Fibroblast of lung (primary cell): ENCODE measurements at regions not wholly inside any gene's neighbourhood (a gene's known extent, or its start where the extent isn't known, plus 50 kb on each side); places are given as distances from the start of the nearest gene placed in this dataset.

Experiments
- DNase-seq, 2 donors: peaks; one replicate each; pipeline versions ENCODE4 v3.0.0 to v3.0.0-alpha.2; 2010; ENCODE audit warnings: low read depth in 2 of 2
- H2AFZ ChIP-seq: 2 replicates; pipeline ENCODE4 v1.5.1; 2012; ENCODE audit warnings: low read length, control low read depth, inconsistent platforms
- H3K27ac ChIP-seq: 2 replicates; pipeline ENCODE4 v1.5.1; 2011; ENCODE audit warnings: low read length, control low read depth; ENCODE audit not compliant: insufficient read depth
- H3K27me3 ChIP-seq: 2 replicates; pipeline ENCODE4 v1.5.1; 2011; ENCODE audit warnings: mild to moderate bottlenecking, low read length; ENCODE audit not compliant: control insufficient read depth, insufficient read depth
- H3K36me3 ChIP-seq: 2 replicates; pipeline ENCODE4 v1.5.1; 2011; ENCODE audit warnings: low read length; ENCODE audit not compliant: control insufficient read depth, insufficient read depth
- H3K4me1 ChIP-seq: 2 replicates; pipeline ENCODE4 v1.5.1; 2011; ENCODE audit warnings: low read length; ENCODE audit not compliant: control insufficient read depth, insufficient read depth; ENCODE audit errors: extremely low read depth
- H3K4me2 ChIP-seq: 2 replicates; pipeline ENCODE4 v1.5.1; 2011; ENCODE audit warnings: low read length, control low read depth; ENCODE audit not compliant: insufficient read depth; ENCODE audit errors: extremely low read depth
- H3K4me3 ChIP-seq, 4 experiments: fragments of 200-600 bp in 1 of 4; sonication (generic) in 1 of 4; replicated peaks in 1 of 4; 2 replicates each; pipeline ENCODE4 v1.5.1; 2011 to 2016; ENCODE audit warnings: low read length in 4 of 4, low read depth in 3 of 4, mild to moderate bottlenecking in 3 of 4, control low read depth in 2 of 4, inconsistent platforms in 1 of 4, mixed read lengths in 1 of 4; ENCODE audit not compliant: insufficient read depth in 1 of 4; ENCODE audit errors: control extremely low read depth in 1 of 4
- H3K79me2 ChIP-seq: 2 replicates; pipeline ENCODE4 v1.5.1; 2012; ENCODE audit warnings: mild to moderate bottlenecking, low read length, inconsistent platforms; ENCODE audit not compliant: control insufficient read depth, insufficient read depth
- H3K9ac ChIP-seq: 2 replicates; pipeline ENCODE4 v1.5.1; 2011; ENCODE audit warnings: mild to moderate bottlenecking, low read length, control low read depth; ENCODE audit not compliant: insufficient read depth
- H3K9me3 ChIP-seq: 2 replicates; pipeline ENCODE4 v1.5.1; 2012; ENCODE audit warnings: low read depth, low read length; ENCODE audit not compliant: control insufficient read depth, insufficient read depth
- H4K20me1 ChIP-seq: 2 replicates; pipeline ENCODE4 v1.5.1; 2011; ENCODE audit warnings: low read length; ENCODE audit not compliant: control insufficient read depth, insufficient read depth; ENCODE audit errors: extremely low read depth
- CTCF ChIP-seq, 2 donors: IDR thresholded peaks in 1 of 2; conservative IDR thresholded peaks in 1 of 2; 1 replicate in 1 of 2; 2 replicates in 1 of 2; pipeline ENCODE4 v1.5.1; 2011 to 2012; ENCODE audit warnings: low read length in 2 of 2, control low read depth in 1 of 2, inconsistent platforms in 1 of 2, low read depth in 1 of 2, mild to moderate bottlenecking in 1 of 2
- EZH2 ChIP-seq: IDR thresholded peaks from 2 replicates; pipeline ENCODE4 v1.5.1; 2012; ENCODE audit warnings: low read length, control low read depth, mild to moderate bottlenecking; ENCODE audit errors: missing control alignments

DNA sequence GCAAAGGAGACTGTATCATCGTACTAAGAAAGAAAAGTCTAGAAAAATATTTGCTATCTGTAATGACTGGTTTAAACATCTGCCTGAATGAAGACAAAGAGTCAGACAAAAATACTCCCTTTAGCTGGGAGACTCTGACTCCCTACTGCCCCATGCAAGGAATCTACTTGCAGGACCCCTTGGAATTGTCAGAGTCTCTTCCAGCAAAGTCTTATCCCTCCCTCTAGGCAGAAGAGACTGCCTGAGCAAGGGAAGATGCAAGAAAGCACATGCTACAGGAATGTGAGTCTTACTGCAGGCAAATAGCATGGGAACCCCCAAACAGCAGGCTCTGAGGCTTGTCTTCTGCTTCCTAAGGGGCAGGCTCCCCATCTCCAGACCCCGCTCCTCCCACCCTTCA lies 154.0 kb downstream of the KCNA5 start:
- no peaks in the 10 kb centered on the region for H4K20me1 ChIP-seq
- no peaks in the 10 kb centered on the region for H3K27me3 ChIP-seq
- no peak for TF ChIP-seq CTCF (conservative IDR thresholded peaks at IDR 0.05 in 1 of 2, IDR thresholded peaks at IDR 0.05 in 1 of 2; ENCODE audit: low read depth in 1 of 2, low read length in 2 of 2)
- no peak for TF ChIP-seq EZH2
- no peaks in the 10 kb centered on the region for H3K9me3 ChIP-seq
- H2AFZ ChIP-seq, result no peak overlapping the region
- DNase-seq, result no peak
- no peaks in the 10 kb centered on the region for H3K79me2 ChIP-seq
- no peaks in the 10 kb centered on the region for H3K36me3 ChIP-seq
- H3K4me3 ChIP-seq, result no peak overlapping the region
- H3K27ac ChIP-seq, result no peak overlapping the region
- no peaks in the 10 kb centered on the region for H3K4me1 ChIP-seq
- no peak overlapping the region for H3K4me2 ChIP-seq
- no peak overlapping the region for H3K9ac ChIP-seq

DNA sequence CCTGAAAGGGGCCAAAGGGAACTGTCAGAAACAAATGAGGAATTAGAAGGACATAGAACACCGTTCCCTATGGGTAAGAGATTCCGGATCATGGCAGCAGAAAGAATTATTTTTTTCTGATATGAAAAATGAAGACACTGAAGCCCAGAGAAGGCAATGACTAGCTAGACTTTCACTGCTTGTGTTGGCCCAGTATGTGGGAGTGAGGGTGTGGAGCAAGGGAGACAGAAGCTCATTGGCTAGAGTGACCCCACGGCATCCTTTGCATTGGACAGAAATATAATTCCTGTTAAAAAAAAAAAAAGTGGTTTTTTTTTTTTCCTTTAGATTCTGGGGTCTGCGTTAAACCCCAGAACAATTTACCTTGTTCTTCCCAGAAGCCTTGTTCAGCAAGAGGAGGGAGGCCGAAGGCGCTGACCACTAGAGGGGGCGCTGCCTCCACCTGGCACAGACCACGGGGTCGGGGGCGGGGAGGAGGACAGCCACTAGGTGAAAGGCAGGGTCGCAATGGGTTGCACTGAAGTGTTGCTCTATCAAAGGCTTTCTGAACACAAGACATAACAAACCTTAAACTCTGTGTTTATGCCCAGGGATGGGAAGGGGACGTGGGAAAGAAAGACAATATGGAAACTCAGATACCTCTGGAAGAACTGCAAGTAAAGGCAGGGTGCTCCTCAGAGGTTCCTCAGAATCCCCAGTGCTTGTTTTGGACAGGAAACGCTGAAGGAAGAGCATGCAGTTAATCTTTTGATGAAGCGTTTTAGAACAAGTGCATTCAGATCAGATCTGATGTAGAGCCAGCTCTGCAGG lies 156.8 kb downstream of the KCNA5 start:
- Histone ChIP-seq H4K20me1 (no peaks in the 10 kb centered on the region), H3K4me2 (no peak overlapping the region), H3K79me2 (no peaks in the 10 kb centered on the region)

More for the DNA sequence above, 156.8 kb downstream of the KCNA5 start:
- H3K4me1 ChIP-seq, result no peaks in the 10 kb centered on the region
- H3K27ac ChIP-seq, result no peak overlapping the region
- no peak overlapping the region for H3K9ac ChIP-seq
- H3K27me3 ChIP-seq, result no peaks in the 10 kb centered on the region
- no peak overlapping the region for H2AFZ ChIP-seq
- H3K4me3 ChIP-seq, result no peak overlapping the region
- TF ChIP-seq CTCF (conservative IDR thresholded peaks at IDR 0.05 in 1 of 2, IDR thresholded peaks at IDR 0.05 in 1 of 2; ENCODE audit: low read depth in 1 of 2, low read length in 2 of 2) (peak; percentile 47 to 64), EZH2 (no peak)
- peak in 1 of 2 donors; percentile 27 for DNase-seq
- H3K9me3 ChIP-seq, result no peaks in the 10 kb centered on the region
- H3K36me3 ChIP-seq, result no peaks in the 10 kb centered on the region
